CD4-positive, CD25-positive, alpha-beta regulatory T cell (primary cell): ENCODE measurements at regions not wholly inside any gene's neighbourhood (a gene's known extent, or its start where the extent isn't known, plus 50 kb on each side); places are given as distances from the start of the nearest gene placed in this dataset.

ENCODE experiments used
- ATAC-seq, 2 donors: fragments of 150-1000 bp; cut with Tn5 transposase; one replicate each; pipeline ENCODE4 v1.10.0; 2021; ENCODE audit warnings: low read depth in 2 of 2, moderate number of reproducible peaks in 2 of 2, moderate library complexity in 1 of 2
- DNase-seq, 3 donors: peaks; one replicate each; pipeline versions ENCODE4 v3.0.0 to v3.0.0-alpha.2; 2012 to 2022; ENCODE audit warnings: mixed read lengths in 1 of 3
- H3K27ac ChIP-seq: one replicate; pipeline ENCODE4 v1.7.0; 2013; ENCODE audit warnings: mild to moderate bottlenecking, low read length; ENCODE audit not compliant: insufficient read depth, poor library complexity, severe bottlenecking
- H3K27me3 ChIP-seq: one replicate; pipeline ENCODE4 v1.7.0; 2013; ENCODE audit warnings: low read length; ENCODE audit not compliant: control insufficient read depth, insufficient read depth
- H3K36me3 ChIP-seq: one replicate; pipeline ENCODE4 v1.7.0; 2013; ENCODE audit warnings: mild to moderate bottlenecking, low read length, moderate library complexity; ENCODE audit not compliant: control insufficient read depth, insufficient read depth
- H3K4me1 ChIP-seq: 2 replicates; pipeline ENCODE4 v1.7.0; 2013; ENCODE audit warnings: mild to moderate bottlenecking, low read length; ENCODE audit not compliant: insufficient read depth, control insufficient read depth, poor library complexity, severe bottlenecking
- H3K4me3 ChIP-seq: one replicate; pipeline ENCODE4 v1.7.0; 2013; ENCODE audit warnings: low read depth, mild to moderate bottlenecking, low read length, moderate library complexity
- H3K9me3 ChIP-seq, 2 experiments: 1 replicate in 1 of 2; 2 replicates in 1 of 2; pipeline ENCODE4 v1.7.0; 2013; ENCODE audit warnings: low read length in 2 of 2, mild to moderate bottlenecking in 1 of 2, moderate library complexity in 1 of 2; ENCODE audit not compliant: control insufficient read depth in 2 of 2
- H3K27ac Mint-ChIP-seq, 3 donors: one replicate each; pipeline ENCODE4 v1.8.0; 2020 to 2022; ENCODE audit warnings: mild to moderate bottlenecking in 3 of 3, mixed read lengths in 3 of 3, moderate library complexity in 2 of 3
- H3K27me3 Mint-ChIP-seq: one replicate; pipeline ENCODE4 v1.8.0; 2022; ENCODE audit warnings: mild to moderate bottlenecking, mixed read lengths
- H3K36me3 Mint-ChIP-seq: one replicate; pipeline ENCODE4 v1.8.0; 2020; ENCODE audit warnings: mixed read lengths
- H3K4me1 Mint-ChIP-seq, 4 donors: one replicate each; pipeline ENCODE4 v1.8.0; 2020 to 2022; ENCODE audit warnings: mixed read lengths in 4 of 4, mild to moderate bottlenecking in 1 of 4
- H3K4me3 Mint-ChIP-seq, 4 donors: one replicate each; pipeline ENCODE4 v1.8.0; 2020 to 2022; ENCODE audit warnings: mild to moderate bottlenecking in 4 of 4, mixed read lengths in 4 of 4, moderate library complexity in 3 of 4
- H3K9me3 Mint-ChIP-seq, 7 donors: one replicate each; pipeline ENCODE4 v1.8.0; 2020 to 2022; ENCODE audit warnings: mixed read lengths in 7 of 7, mild to moderate bottlenecking in 3 of 7, moderate library complexity in 2 of 7

DNA sequence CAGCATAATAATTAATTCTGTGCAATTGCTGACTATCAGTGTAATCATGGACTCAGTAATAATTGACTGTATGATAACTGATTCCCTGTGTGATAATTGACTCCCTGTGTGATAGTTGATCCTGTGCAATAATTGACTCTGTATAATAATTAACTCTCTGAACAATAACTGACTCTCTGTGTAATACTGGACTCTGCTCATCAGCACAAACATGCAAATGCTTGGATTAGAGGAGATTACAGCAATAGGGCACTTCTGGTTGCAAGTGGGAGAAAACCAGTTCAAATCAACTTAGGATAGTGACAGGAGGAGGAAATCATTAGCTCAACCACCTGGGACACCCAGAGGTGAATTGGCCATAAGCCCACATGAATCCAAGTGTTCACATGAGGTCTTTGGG lies 582.1 kb downstream of the RBFOX1 start:
- Mint-ChIP-seq H3K9me3 (peaks cover 1 to 15% (median 7%) of the 10 kb centered on the region in 7 donors), H3K4me3 (no peak overlapping the region), H3K4me1 (no peaks in the 10 kb centered on the region), H3K27me3 (no peaks in the 10 kb centered on the region), H3K27ac (no peak overlapping the region), H3K36me3 (no peaks in the 10 kb centered on the region)
- Histone ChIP-seq H3K27me3 (no peaks in the 10 kb centered on the region), H3K36me3 (no peaks in the 10 kb centered on the region), H3K27ac (no peak overlapping the region), H3K4me3 (no peak overlapping the region), H3K9me3 (peaks cover 0 to 2% of the 10 kb centered on the region in 2 experiments), H3K4me1 (no peaks in the 10 kb centered on the region)
- ATAC-seq (no peak), DNase-seq (no peak)

DNA sequence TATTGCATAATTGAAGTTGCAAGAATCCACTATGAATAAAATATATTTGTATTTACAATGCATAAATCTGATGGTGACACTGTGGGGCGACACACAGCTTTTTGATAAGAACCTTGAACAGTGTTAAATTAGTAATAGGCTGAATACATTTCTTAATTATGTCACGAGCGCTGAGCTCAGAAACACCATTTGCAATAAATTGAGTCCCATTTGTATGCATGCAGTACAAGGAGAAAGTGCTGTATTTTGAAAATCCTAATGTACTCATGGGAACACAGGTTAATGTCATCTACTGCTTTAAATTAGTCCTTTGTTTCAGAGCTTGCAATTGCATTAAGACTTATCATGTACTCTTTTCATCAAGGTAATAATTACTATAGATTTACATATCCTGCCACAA lies 579.5 kb downstream of the RBFOX1 start:
- no peak overlapping the region for H3K4me3 Mint-ChIP-seq
- Histone ChIP-seq H3K4me1 (no peaks in the 10 kb centered on the region), H3K27me3 (no peaks in the 10 kb centered on the region), H3K36me3 (no peaks in the 10 kb centered on the region), H3K27ac (no peak overlapping the region), H3K9me3 (no peaks in the 10 kb centered on the region), H3K4me3 (no peak overlapping the region)
- DNase-seq (no peak), ATAC-seq (no peak)
- H3K27ac Mint-ChIP-seq = no peak overlapping the region
- H3K27me3 Mint-ChIP-seq = no peaks in the 10 kb centered on the region
- H3K4me1 Mint-ChIP-seq = no peaks in the 10 kb centered on the region
- no peaks in the 10 kb centered on the region for H3K36me3 Mint-ChIP-seq
- peaks cover 1 to 21% (median 9%) of the 10 kb centered on the region in 7 donors for H3K9me3 Mint-ChIP-seq

- no peak overlapping the region for H3K27ac Mint-ChIP-seq
- Histone ChIP-seq H3K4me1 (no peaks in the 10 kb centered on the region), H3K36me3 (no peaks in the 10 kb centered on the region), H3K27me3 (no peaks in the 10 kb centered on the region), H3K9me3 (peaks cover 0 to 4% of the 10 kb centered on the region in 2 experiments), H3K27ac (no peak overlapping the region), H3K4me3 (no peak overlapping the region)
- no peaks in the 10 kb centered on the region for H3K36me3 Mint-ChIP-seq
- H3K4me3 Mint-ChIP-seq = no peak overlapping the region
- H3K27me3 Mint-ChIP-seq = no peaks in the 10 kb centered on the region
- H3K9me3 Mint-ChIP-seq = peaks cover 1 to 27% (median 7%) of the 10 kb centered on the region in 7 donors
- no peak for DNase-seq
- no peaks in the 10 kb centered on the region for H3K4me1 Mint-ChIP-seq
- ATAC-seq = no peak
Measured at GRCh38 chr16:7910116-7910515, 577.5 kb downstream of the RBFOX1 start.

DNA sequence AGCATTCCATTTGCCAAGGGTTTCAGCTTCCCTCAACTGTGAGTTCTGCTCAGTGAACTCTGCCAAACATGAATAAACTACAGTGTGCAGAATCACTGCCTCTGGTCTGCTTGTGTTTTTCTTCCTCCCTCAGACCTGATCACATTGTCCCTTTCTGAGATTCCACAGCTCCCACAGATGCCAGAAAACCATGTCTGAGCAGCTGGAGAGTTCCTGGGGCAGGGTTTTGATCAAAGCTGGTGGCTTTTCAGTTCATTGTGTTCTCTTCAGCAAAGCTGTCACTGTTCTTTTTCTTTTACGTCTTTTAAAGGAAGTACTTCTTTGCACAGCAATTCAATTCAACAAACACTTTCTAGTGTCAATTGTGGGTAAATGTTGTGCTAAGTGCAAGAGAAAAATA lies 555.8 kb downstream of the RBFOX1 start:
- H3K27me3 ChIP-seq = no peaks in the 10 kb centered on the region
- Mint-ChIP-seq H3K36me3 (no peaks in the 10 kb centered on the region), H3K27ac (no peak overlapping the region), H3K4me1 (no peaks in the 10 kb centered on the region), H3K27me3 (no peaks in the 10 kb centered on the region), H3K9me3 (peaks cover 2 to 14% (median 5%) of the 10 kb centered on the region in 7 donors), H3K4me3 (no peak overlapping the region)
- no peaks in the 10 kb centered on the region for H3K36me3 ChIP-seq
- H3K4me1 ChIP-seq = no peaks in the 10 kb centered on the region
- H3K27ac ChIP-seq = no peak overlapping the region
- H3K4me3 ChIP-seq = no peak overlapping the region
- ATAC-seq (no peak), DNase-seq (no peak)
- H3K9me3 ChIP-seq = peaks cover 0 to 7% of the 10 kb centered on the region in 2 experiments

- Histone ChIP-seq H3K27me3 (no peaks in the 10 kb centered on the region), H3K27ac (no peak overlapping the region), H3K4me3 (no peak overlapping the region), H3K36me3 (no peaks in the 10 kb centered on the region), H3K9me3 (peaks cover 0 to 7% of the 10 kb centered on the region in 2 experiments), H3K4me1 (no peaks in the 10 kb centered on the region)
- H3K27ac Mint-ChIP-seq = no peak overlapping the region
- peaks cover 2 to 11% (median 6%) of the 10 kb centered on the region in 7 donors for H3K9me3 Mint-ChIP-seq
- ATAC-seq = no peak
- H3K27me3 Mint-ChIP-seq = no peaks in the 10 kb centered on the region
- no peak overlapping the region for H3K4me3 Mint-ChIP-seq
- H3K4me1 Mint-ChIP-seq = no peaks in the 10 kb centered on the region
- no peak for DNase-seq
- H3K36me3 Mint-ChIP-seq = no peaks in the 10 kb centered on the region
Measured at GRCh38 chr16:7887316-7887715, 554.7 kb downstream of the RBFOX1 start.

DNA sequence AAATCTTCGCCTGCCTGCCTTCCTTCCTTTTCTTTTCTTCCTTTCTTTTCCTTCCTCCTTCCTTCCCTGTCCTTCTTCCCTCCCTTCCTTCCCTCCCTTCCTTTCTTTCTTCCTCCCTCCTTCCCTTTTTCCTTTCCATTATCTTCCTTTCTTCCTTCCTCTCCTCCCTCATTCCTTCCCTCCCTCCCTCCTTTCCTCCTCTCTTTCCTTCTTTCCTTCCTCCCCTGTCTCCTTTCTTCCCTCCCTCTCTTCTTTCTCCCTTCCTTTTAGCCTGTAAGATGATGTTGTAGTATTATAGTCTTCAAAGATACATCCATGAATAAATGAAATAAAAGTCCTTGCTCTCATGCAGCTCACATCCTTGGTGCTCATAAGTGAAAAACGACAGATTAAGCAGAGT lies 539.3 kb downstream of the RBFOX1 start:
- H3K27me3 ChIP-seq = no peaks in the 10 kb centered on the region
- Mint-ChIP-seq H3K27me3 (no peaks in the 10 kb centered on the region), H3K9me3 (peaks cover 0 to 31% (median 9%) of the 10 kb centered on the region in 7 donors), H3K4me3 (no peak overlapping the region), H3K36me3 (no peaks in the 10 kb centered on the region), H3K4me1 (no peaks in the 10 kb centered on the region), H3K27ac (no peak overlapping the region)
- H3K36me3 ChIP-seq = no peaks in the 10 kb centered on the region
- H3K27ac ChIP-seq = no peak overlapping the region
- no peak overlapping the region for H3K4me3 ChIP-seq
- H3K4me1 ChIP-seq = no peaks in the 10 kb centered on the region
- no peak for ATAC-seq
- H3K9me3 ChIP-seq = peaks cover 0 to 2% of the 10 kb centered on the region in 2 experiments
- DNase-seq = no peak

GRCh38 chr16:7871371-7871770 lies 538.7 kb downstream of the RBFOX1 start:
- H3K4me1 ChIP-seq = no peaks in the 10 kb centered on the region

GRCh38 chr16:7867831-7868230 lies 535.2 kb downstream of the RBFOX1 start:
- no peaks in the 10 kb centered on the region for H3K4me1 ChIP-seq
- H3K9me3 ChIP-seq = peaks cover 0 to 4% of the 10 kb centered on the region in 2 experiments
- DNase-seq (no peak), ATAC-seq (no peak)
- H3K27me3 ChIP-seq = no peaks in the 10 kb centered on the region
- Mint-ChIP-seq H3K27ac (no peak overlapping the region), H3K9me3 (peaks cover 2 to 20% (median 14%) of the 10 kb centered on the region in 7 donors), H3K4me1 (no peaks in the 10 kb centered on the region), H3K27me3 (no peaks in the 10 kb centered on the region), H3K36me3 (no peaks in the 10 kb centered on the region), H3K4me3 (no peak overlapping the region)
- H3K4me3 ChIP-seq = no peak overlapping the region
- H3K36me3 ChIP-seq = no peaks in the 10 kb centered on the region
- H3K27ac ChIP-seq = no peak overlapping the region

More at GRCh38 chr16:7871371-7871770, 538.7 kb downstream of the RBFOX1 start:
- H3K9me3 ChIP-seq = peaks cover 0 to 4% of the 10 kb centered on the region in 2 experiments
- H3K36me3 ChIP-seq = no peaks in the 10 kb centered on the region
- no peak for ATAC-seq
- no peaks in the 10 kb centered on the region for H3K27me3 Mint-ChIP-seq
- no peak for DNase-seq
- H3K4me3 Mint-ChIP-seq = no peak overlapping the region
- no peaks in the 10 kb centered on the region for H3K36me3 Mint-ChIP-seq
- H3K4me3 ChIP-seq = no peak overlapping the region
- H3K27ac ChIP-seq = no peak overlapping the region
- no peak overlapping the region for H3K27ac Mint-ChIP-seq
- H3K9me3 Mint-ChIP-seq = peaks cover 0 to 31% (median 9%) of the 10 kb centered on the region in 7 donors
- no peaks in the 10 kb centered on the region for H3K4me1 Mint-ChIP-seq
- no peaks in the 10 kb centered on the region for H3K27me3 ChIP-seq
